ENCODE measurements at regions not wholly inside any gene's neighbourhood (a gene's known extent, or its start where the extent isn't known, plus 50 kb on each side); places are given as distances from the start of the nearest gene placed in this dataset.

DNA sequence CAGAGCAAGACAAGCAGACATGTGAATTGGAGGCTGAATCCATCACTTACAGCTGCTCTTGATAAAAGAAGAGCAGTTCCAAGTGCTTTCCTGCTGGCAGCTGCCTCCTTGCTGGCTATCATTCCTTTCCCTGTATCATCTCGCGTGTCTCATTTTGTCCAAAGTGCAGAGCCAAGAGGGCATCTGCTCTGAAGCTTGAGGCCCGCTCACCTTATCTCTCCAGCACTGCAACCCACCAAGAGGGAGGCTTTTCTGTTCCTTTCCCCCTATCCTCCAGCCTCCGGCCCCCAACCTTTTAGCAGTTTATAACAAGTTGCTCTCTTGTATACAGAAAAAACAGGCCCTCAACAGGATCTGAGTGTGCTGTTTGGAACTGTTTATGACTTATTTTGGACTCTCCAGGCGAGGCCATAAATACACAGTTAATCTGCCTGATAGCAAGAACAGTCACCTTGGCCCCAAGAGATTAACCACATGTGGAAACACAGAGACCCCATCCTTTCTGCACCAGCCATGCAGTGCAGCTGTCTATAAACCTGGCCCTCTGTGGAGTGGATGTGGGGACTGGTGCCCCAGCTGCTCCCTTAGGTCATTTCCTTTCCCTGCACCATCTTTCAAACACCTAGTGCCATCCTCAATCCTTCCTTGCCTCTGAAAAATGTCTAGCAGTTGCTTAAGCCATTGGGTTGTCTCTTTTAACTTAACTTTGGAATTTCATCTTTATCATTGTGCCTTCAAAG is 172.5 kb upstream of the FERMT1 start:
- TF ChIP-seq ESRRA (CRISPR knock-in tag; IDR thresholded peaks at IDR 0.05; ENCODE audit: borderline replicate concordance) (no peak), CTCF (IDR thresholded peaks at IDR 0.05) (no peak), IRF1 (CRISPR knock-in tag; IDR thresholded peaks at IDR 0.05) (no peak), OVOL2 (CRISPR knock-in tag; IDR thresholded peaks at IDR 0.05; ENCODE audit: borderline replicate concordance) (no peak)
- TF ChIP-seq, protein P1, sequence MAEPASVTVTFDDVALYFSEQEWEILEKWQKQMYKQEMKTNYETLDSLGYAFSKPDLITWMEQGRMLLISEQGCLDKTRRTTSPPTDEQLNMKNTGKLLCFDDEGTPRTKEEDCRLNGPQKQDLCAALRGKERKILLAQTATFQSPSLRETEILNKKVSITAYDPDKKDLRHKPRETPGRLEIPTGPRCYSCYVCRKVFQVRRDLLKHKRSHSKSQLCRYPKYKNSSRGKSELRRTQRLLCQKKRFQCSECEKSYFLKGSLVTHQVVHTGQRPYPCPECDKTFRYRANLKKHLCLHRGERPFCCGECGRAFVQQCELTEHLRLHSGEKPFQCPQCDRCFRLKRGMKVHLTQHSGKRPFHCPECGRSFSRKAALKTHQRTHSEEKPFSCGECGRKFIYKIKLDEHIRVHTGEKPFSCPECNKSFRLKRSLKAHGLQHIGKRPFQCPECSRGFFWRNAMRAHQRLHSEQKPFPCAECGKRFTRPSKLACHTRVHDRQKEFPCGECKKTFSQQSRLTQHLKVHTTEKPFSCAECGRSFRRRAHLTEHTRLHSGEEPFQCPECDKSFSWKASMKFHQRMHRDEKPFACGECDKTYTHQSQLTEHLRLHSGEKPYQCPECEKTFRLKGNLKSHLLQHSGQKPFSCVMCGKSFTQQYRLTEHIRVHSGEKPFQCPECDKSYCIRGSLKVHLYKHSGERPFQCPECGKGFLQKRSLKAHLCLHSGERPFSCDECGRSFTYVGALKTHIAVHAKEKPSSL (CRISPR knock-in tag; conservative IDR thresholded peaks at IDR 0.05), result no peak
- TF ChIP-seq, protein P2, sequence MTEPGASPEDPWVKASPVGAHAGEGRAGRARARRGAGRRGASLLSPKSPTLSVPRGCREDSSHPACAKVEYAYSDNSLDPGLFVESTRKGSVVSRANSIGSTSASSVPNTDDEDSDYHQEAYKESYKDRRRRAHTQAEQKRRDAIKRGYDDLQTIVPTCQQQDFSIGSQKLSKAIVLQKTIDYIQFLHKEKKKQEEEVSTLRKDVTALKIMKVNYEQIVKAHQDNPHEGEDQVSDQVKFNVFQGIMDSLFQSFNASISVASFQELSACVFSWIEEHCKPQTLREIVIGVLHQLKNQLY (CRISPR knock-in tag; IDR thresholded peaks at IDR 0.05), result no peak
